ENCODE measurements at regions not wholly inside any gene's neighbourhood (a gene's known extent, or its start where the extent isn't known, plus 50 kb on each side); places are given as distances from the start of the nearest gene placed in this dataset.

GRCh38 chr16:79366635-79367034, 233.9 kb downstream of the MAF start:
- TF ChIP-seq, protein P1, sequence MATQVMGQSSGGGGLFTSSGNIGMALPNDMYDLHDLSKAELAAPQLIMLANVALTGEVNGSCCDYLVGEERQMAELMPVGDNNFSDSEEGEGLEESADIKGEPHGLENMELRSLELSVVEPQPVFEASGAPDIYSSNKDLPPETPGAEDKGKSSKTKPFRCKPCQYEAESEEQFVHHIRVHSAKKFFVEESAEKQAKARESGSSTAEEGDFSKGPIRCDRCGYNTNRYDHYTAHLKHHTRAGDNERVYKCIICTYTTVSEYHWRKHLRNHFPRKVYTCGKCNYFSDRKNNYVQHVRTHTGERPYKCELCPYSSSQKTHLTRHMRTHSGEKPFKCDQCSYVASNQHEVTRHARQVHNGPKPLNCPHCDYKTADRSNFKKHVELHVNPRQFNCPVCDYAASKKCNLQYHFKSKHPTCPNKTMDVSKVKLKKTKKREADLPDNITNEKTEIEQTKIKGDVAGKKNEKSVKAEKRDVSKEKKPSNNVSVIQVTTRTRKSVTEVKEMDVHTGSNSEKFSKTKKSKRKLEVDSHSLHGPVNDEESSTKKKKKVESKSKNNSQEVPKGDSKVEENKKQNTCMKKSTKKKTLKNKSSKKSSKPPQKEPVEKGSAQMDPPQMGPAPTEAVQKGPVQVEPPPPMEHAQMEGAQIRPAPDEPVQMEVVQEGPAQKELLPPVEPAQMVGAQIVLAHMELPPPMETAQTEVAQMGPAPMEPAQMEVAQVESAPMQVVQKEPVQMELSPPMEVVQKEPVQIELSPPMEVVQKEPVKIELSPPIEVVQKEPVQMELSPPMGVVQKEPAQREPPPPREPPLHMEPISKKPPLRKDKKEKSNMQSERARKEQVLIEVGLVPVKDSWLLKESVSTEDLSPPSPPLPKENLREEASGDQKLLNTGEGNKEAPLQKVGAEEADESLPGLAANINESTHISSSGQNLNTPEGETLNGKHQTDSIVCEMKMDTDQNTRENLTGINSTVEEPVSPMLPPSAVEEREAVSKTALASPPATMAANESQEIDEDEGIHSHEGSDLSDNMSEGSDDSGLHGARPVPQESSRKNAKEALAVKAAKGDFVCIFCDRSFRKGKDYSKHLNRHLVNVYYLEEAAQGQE (IDR thresholded peaks at IDR 0.05; ENCODE audit: low read depth), result no peak
- TF ChIP-seq, protein P2, sequence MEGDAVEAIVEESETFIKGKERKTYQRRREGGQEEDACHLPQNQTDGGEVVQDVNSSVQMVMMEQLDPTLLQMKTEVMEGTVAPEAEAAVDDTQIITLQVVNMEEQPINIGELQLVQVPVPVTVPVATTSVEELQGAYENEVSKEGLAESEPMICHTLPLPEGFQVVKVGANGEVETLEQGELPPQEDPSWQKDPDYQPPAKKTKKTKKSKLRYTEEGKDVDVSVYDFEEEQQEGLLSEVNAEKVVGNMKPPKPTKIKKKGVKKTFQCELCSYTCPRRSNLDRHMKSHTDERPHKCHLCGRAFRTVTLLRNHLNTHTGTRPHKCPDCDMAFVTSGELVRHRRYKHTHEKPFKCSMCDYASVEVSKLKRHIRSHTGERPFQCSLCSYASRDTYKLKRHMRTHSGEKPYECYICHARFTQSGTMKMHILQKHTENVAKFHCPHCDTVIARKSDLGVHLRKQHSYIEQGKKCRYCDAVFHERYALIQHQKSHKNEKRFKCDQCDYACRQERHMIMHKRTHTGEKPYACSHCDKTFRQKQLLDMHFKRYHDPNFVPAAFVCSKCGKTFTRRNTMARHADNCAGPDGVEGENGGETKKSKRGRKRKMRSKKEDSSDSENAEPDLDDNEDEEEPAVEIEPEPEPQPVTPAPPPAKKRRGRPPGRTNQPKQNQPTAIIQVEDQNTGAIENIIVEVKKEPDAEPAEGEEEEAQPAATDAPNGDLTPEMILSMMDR (IDR thresholded peaks at IDR 0.05 in 2 of 3, conservative IDR thresholded peaks at IDR 0.05 in 1 of 3; ENCODE audit: borderline replicate concordance in 1 of 3, insufficient read depth in 1 of 3, low read depth in 2 of 3, low read length in 2 of 3), result no peak
- TF ChIP-seq POLR2A (IDR thresholded peaks at IDR 0.05; ENCODE audit: borderline replicate concordance, extremely low read depth, insufficient read depth, insufficient read length) (no peak), EZH2 (IDR thresholded peaks at IDR 0.05) (no peak), TCF7L2 (IDR thresholded peaks at IDR 0.05; ENCODE audit: borderline replicate concordance, extremely low read depth, insufficient read depth, insufficient read length) (no peak), YY1 (IDR thresholded peaks at IDR 0.05; ENCODE audit: extremely low read depth, insufficient replicate concordance, low read depth, low read length) (no peak), ZBTB33 (IDR thresholded peaks at IDR 0.05; ENCODE audit: extremely low read depth, insufficient replicate concordance, low read length) (no peak)
